ENCODE measurements at regions not wholly inside any gene's neighbourhood (a gene's known extent, or its start where the extent isn't known, plus 50 kb on each side); places are given as distances from the start of the nearest gene placed in this dataset.

DNA sequence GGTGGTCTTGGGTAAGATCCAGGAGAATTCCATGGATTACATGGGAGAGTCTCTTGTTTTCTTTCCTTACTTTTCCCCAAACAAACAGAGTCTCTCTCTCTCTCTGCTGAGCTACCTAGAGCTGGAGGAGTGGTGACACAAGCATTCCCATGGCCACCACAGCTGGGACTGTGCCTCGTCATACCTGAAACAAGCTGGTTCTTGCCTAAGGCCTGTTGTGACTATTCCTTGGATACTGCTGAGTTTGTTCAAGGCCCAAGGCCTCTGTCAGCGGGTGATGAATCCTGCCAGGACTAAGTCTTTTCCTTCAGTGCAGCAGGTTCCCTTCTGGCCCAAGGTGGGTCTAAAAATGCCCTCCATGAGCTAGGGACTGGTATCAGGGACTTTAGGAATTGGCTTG is 378.1 kb upstream of the ZNF385D start:
- no peaks in the 10 kb centered on the region for H3K36me3 Mint-ChIP-seq (ENCODE audit: low read depth, unreplicated experiment)
- no peak for TF ChIP-seq CTCF (IDR thresholded peaks at IDR 0.05; ENCODE audit: unreplicated experiment)
- H3K27me3 Mint-ChIP-seq (ENCODE audit: unreplicated experiment) = no peaks in the 10 kb centered on the region
- DNase-seq (ENCODE audit: low spot score) = no peak
- H3K9me3 Mint-ChIP-seq (ENCODE audit: unreplicated experiment) = no peaks in the 10 kb centered on the region
- H3K4me3 Mint-ChIP-seq (ENCODE audit: unreplicated experiment) = no peak overlapping the region
- H3K4me1 Mint-ChIP-seq (ENCODE audit: unreplicated experiment) = no peaks in the 10 kb centered on the region
- H3K27ac Mint-ChIP-seq (ENCODE audit: unreplicated experiment) = no peak overlapping the region

GRCh38 chr3:22141769-22142168 is 390.8 kb upstream of the ZNF385D start:
- TF ChIP-seq CTCF (IDR thresholded peaks at IDR 0.05; ENCODE audit: unreplicated experiment) = no peak
- no peaks in the 10 kb centered on the region for H3K9me3 Mint-ChIP-seq (ENCODE audit: unreplicated experiment)
- no peaks in the 10 kb centered on the region for H3K36me3 Mint-ChIP-seq (ENCODE audit: low read depth, unreplicated experiment)
- no peaks in the 10 kb centered on the region for H3K27me3 Mint-ChIP-seq (ENCODE audit: unreplicated experiment)
- DNase-seq (ENCODE audit: low spot score) = no peak
- no peak overlapping the region for H3K4me3 Mint-ChIP-seq (ENCODE audit: unreplicated experiment)
- H3K4me1 Mint-ChIP-seq (ENCODE audit: unreplicated experiment) = no peaks in the 10 kb centered on the region
- no peak overlapping the region for H3K27ac Mint-ChIP-seq (ENCODE audit: unreplicated experiment)

DNA sequence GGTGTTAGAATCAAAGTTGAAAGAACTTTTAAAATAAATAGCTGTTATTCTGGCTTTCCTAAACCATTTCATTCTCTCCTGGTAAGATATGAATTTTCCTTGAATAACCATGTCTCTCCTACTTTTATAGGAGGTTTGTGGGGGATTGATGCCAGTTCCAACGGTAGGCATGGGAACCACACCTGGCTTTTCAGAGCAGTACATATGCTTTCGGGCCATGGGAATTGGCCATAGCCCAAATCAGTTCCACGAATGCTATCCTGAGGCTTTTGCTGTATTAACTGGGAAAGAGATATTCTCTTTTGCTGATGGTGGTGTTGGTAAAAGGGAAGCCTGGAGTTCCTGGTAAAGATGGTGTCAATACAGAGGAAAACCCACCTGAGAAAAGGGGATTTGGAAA is 396.2 kb upstream of the ZNF385D start:
- DNase-seq (ENCODE audit: low spot score) = no peak
- Mint-ChIP-seq H3K9me3 (ENCODE audit: unreplicated experiment) (no peaks in the 10 kb centered on the region), H3K4me1 (ENCODE audit: unreplicated experiment) (no peaks in the 10 kb centered on the region), H3K27ac (ENCODE audit: unreplicated experiment) (no peak overlapping the region), H3K4me3 (ENCODE audit: unreplicated experiment) (no peak overlapping the region), H3K36me3 (ENCODE audit: low read depth, unreplicated experiment) (no peaks in the 10 kb centered on the region), H3K27me3 (ENCODE audit: unreplicated experiment) (no peaks in the 10 kb centered on the region)
- no peak for TF ChIP-seq CTCF (IDR thresholded peaks at IDR 0.05; ENCODE audit: unreplicated experiment)

DNA sequence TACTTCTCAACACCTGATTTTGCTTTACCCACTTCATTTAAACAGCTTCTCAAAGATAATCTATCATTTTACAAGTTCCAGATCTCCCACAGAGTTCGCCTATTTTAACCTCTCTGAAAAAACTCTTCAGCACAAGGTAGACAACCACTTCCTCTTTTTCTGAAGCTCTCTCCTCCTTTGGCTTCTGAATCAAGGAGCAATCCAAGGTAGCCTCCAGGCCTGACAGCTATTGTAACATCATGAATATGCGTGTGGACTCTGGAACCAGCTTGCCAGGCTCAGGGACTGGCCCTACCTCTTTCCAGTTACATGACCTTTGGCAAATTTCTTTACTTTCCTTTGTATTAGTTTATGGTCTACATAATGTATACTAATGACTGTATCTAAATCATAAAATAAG is 405.9 kb upstream of the ZNF385D start:
- Mint-ChIP-seq H3K4me3 (ENCODE audit: unreplicated experiment) (no peak overlapping the region), H3K27me3 (ENCODE audit: unreplicated experiment) (no peaks in the 10 kb centered on the region), H3K9me3 (ENCODE audit: unreplicated experiment) (no peaks in the 10 kb centered on the region), H3K4me1 (ENCODE audit: unreplicated experiment) (peaks cover 2% of the 10 kb centered on the region), H3K36me3 (ENCODE audit: low read depth, unreplicated experiment) (no peaks in the 10 kb centered on the region), H3K27ac (ENCODE audit: unreplicated experiment) (no peak overlapping the region)
- no peak for TF ChIP-seq CTCF (IDR thresholded peaks at IDR 0.05; ENCODE audit: unreplicated experiment)
- DNase-seq (ENCODE audit: low spot score) = no peak

GRCh38 chr3:22157848-22158247 is 406.8 kb upstream of the ZNF385D start:
- Mint-ChIP-seq H3K4me3 (ENCODE audit: unreplicated experiment) (no peak overlapping the region), H3K36me3 (ENCODE audit: low read depth, unreplicated experiment) (no peaks in the 10 kb centered on the region), H3K4me1 (ENCODE audit: unreplicated experiment) (peaks cover 2% of the 10 kb centered on the region), H3K27ac (ENCODE audit: unreplicated experiment) (no peak overlapping the region), H3K27me3 (ENCODE audit: unreplicated experiment) (no peaks in the 10 kb centered on the region), H3K9me3 (ENCODE audit: unreplicated experiment) (no peaks in the 10 kb centered on the region)
- TF ChIP-seq CTCF (IDR thresholded peaks at IDR 0.05; ENCODE audit: unreplicated experiment) = no peak
- no peak for DNase-seq (ENCODE audit: low spot score)

All from endothelial cell (in vitro differentiated cells).